ENCODE measurements at regions not wholly inside any gene's neighbourhood (a gene's known extent, or its start where the extent isn't known, plus 50 kb on each side); places are given as distances from the start of the nearest gene placed in this dataset.

GRCh38 chr21:26777166-26777565 lies 68.0 kb downstream of the ADAMTS1 start:
- H3K4me1 Mint-ChIP-seq = no peaks in the 10 kb centered on the region
- ATAC-seq (ENCODE audit: low read depth) = no peak
- intact Hi-C loops (cut with micrococcal nuclease) = no loop called here
- no peak for DNase-seq
- H3K27me3 Mint-ChIP-seq = no peaks in the 10 kb centered on the region
- POLR2A ChIA-PET = no interaction called here
- no peak overlapping the region for H3K4me3 Mint-ChIP-seq
- no peak for TF ChIP-seq CTCF (IDR thresholded peaks at IDR 0.05)
- CTCF ChIA-PET = no interaction called here
- peaks cover 3% of the 10 kb centered on the region for H3K9me3 Mint-ChIP-seq
- no peak overlapping the region for H3K27ac Mint-ChIP-seq
- H3K36me3 Mint-ChIP-seq (ENCODE audit: low read depth) = no peaks in the 10 kb centered on the region

DNA sequence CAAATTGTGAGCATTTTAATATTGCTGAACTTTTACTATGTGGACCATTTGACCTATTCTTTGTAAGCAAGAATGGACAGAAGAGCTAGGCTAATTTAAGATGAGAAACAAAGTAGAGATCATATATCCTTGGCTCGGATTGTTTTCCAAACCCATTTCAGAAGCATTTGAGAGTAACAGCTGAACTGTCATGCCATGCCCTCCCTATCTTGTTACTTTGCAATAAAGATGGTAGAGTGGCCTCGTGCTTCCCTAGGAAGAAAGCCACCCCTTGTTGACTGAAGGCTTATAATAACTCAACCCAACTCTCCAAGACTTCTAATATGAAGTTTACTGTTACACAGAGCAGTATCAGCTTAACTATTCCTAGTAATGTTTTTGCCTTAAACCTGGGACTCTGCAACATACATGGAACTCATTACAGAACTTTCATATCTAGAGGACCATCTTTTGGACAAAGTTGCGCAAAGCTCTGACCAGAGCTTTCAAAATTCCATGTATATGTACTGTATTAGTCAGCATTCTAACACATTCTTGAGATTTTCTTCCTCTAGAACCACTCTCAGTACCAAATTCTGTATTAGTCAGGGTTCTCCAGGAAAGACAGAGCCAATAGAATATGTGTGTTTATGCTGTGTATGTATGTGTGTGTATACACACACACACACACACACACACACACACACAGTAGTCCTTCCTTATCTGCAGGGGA lies 68.7 kb downstream of the ADAMTS1 start:
- Mint-ChIP-seq H3K4me1 (no peaks in the 10 kb centered on the region), H3K27ac (no peak overlapping the region), H3K36me3 (ENCODE audit: low read depth) (no peaks in the 10 kb centered on the region), H3K9me3 (peaks cover 3% of the 10 kb centered on the region), H3K27me3 (no peaks in the 10 kb centered on the region), H3K4me3 (no peak overlapping the region)
- ChIA-PET POLR2A (no interaction called here), CTCF (no interaction called here)
- DNase-seq (no peak), ATAC-seq (ENCODE audit: low read depth) (no peak)
- intact Hi-C loops (cut with micrococcal nuclease) = no loop called here
- no peak for TF ChIP-seq CTCF (IDR thresholded peaks at IDR 0.05)

DNA sequence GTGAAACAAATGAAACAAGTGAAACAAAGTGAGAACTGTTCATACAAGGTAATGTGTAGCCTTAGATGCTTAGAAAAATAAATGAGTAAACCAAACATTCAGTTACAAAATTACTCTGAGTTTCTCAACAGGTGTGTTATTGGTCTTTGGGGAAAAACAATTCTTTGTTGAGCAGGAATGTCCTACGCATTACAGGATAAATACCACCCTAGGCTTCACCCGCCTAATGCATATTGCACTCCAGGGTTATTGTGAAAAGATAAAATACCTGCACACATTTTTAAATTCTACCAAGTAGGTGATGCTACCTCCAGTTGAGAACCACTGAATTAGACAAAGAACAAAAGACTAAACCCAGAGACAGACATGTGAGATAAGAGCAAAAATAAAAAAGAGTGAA lies 72.2 kb downstream of the ADAMTS1 start:
- Mint-ChIP-seq H3K27me3 (no peaks in the 10 kb centered on the region), H3K36me3 (ENCODE audit: low read depth) (no peaks in the 10 kb centered on the region), H3K4me3 (no peak overlapping the region), H3K4me1 (no peaks in the 10 kb centered on the region), H3K9me3 (no peaks in the 10 kb centered on the region), H3K27ac (no peak overlapping the region)
- DNase-seq (no peak), ATAC-seq (ENCODE audit: low read depth) (no peak)
- ChIA-PET CTCF (no interaction called here), POLR2A (no interaction called here)
- no peak for TF ChIP-seq CTCF (IDR thresholded peaks at IDR 0.05)
- intact Hi-C loops (cut with micrococcal nuclease) = no loop called here

- POLR2A ChIA-PET = no interaction called here
- Mint-ChIP-seq H3K9me3 (no peaks in the 10 kb centered on the region), H3K27me3 (no peaks in the 10 kb centered on the region), H3K27ac (no peak overlapping the region), H3K36me3 (ENCODE audit: low read depth) (no peaks in the 10 kb centered on the region), H3K4me1 (no peaks in the 10 kb centered on the region), H3K4me3 (no peak overlapping the region)
- DNase-seq = no peak
- CTCF ChIA-PET = interaction anchor here (1.6 kb wide), 1 partner anchor 1976 kb away, joined by 7 read pairs; no protein-coding TSS in a partner anchor
- no peak for TF ChIP-seq CTCF (IDR thresholded peaks at IDR 0.05)
- intact Hi-C loops (cut with micrococcal nuclease) = loop anchor here (1.0 kb wide), 1 partner anchor 1976 kb away; no protein-coding TSS in a partner anchor
- no peak for ATAC-seq (ENCODE audit: low read depth)
These were observed 75.5 kb downstream of the ADAMTS1 start for GRCh38 chr21:26769613-26770188.

GRCh38 chr21:26766826-26767325 lies 78.3 kb downstream of the ADAMTS1 start:
- ATAC-seq (ENCODE audit: low read depth) (no peak), DNase-seq (no peak)
- no peak overlapping the region for H3K4me3 Mint-ChIP-seq
- no peaks in the 10 kb centered on the region for H3K9me3 Mint-ChIP-seq
- POLR2A ChIA-PET = no interaction called here
- intact Hi-C loops (cut with micrococcal nuclease) = no loop called here
- H3K36me3 Mint-ChIP-seq (ENCODE audit: low read depth) = no peaks in the 10 kb centered on the region
- CTCF ChIA-PET = no interaction called here
- H3K27ac Mint-ChIP-seq = no peak overlapping the region
- no peaks in the 10 kb centered on the region for H3K27me3 Mint-ChIP-seq
- TF ChIP-seq CTCF (IDR thresholded peaks at IDR 0.05) = no peak
- H3K4me1 Mint-ChIP-seq = no peaks in the 10 kb centered on the region

Measured in activated B cell treated with CpG ODN at 0.5 μM for 24 hours (primary cell).